ENCODE measurements at regions not wholly inside any gene's neighbourhood (a gene's known extent, or its start where the extent isn't known, plus 50 kb on each side); places are given as distances from the start of the nearest gene placed in this dataset.

- no peak overlapping the region for H3K27ac ChIP-seq (ENCODE audit: low read depth, low read length)
- H3K27me3 ChIP-seq (ENCODE audit: insufficient read depth, low read length), result no peaks in the 10 kb centered on the region
- no peak overlapping the region for H3K4ac ChIP-seq (ENCODE audit: low read depth, low read length)
- H3K4me1 ChIP-seq (ENCODE audit: control insufficient read depth in 1 of 2, insufficient read depth in 2 of 2, low read length in 2 of 2), result peaks cover 0 to 4% of the 10 kb centered on the region in 2 experiments
- no peak overlapping the region for H2BK120ac ChIP-seq (ENCODE audit: insufficient read depth, low read length, poor library complexity)
- WGBS (ENCODE audit: extremely low coverage, insufficient coverage, insufficient read length), result no CpG with 5 or more reads among the region's 6 CpGs
- H3K18ac ChIP-seq (ENCODE audit: low read length), result no peak overlapping the region
- no peak for DNase-seq
- H4K91ac ChIP-seq (ENCODE audit: low read depth, low read length), result no peak overlapping the region
- H4K8ac ChIP-seq (ENCODE audit: low read depth, low read length), result no peak overlapping the region
- no peak overlapping the region for H3K9ac ChIP-seq (ENCODE audit: low read length)
- no peak overlapping the region for H2AFZ ChIP-seq (ENCODE audit: insufficient read depth, low read length, poor library complexity)
- H3K9me3 ChIP-seq (ENCODE audit: insufficient read depth, low read depth, low read length), result peaks cover 5% of the 10 kb centered on the region
- H3K79me2 ChIP-seq (ENCODE audit: control insufficient read depth, insufficient read depth, low read length, poor library complexity), result no peaks in the 10 kb centered on the region
- H3K4me2 ChIP-seq (ENCODE audit: low read length), result no peak overlapping the region
- H2AK5ac ChIP-seq (ENCODE audit: low read length), result no peak overlapping the region
- no peak overlapping the region for H2BK5ac ChIP-seq (ENCODE audit: low read depth, low read length, poor library complexity)
- H4K12ac ChIP-seq (ENCODE audit: low read depth, low read length), result no peak overlapping the region
- no peak overlapping the region for H3K4me3 ChIP-seq (ENCODE audit: low read depth, low read length)
- H3K23ac ChIP-seq (ENCODE audit: low read length), result no peak overlapping the region
- no peaks in the 10 kb centered on the region for H3K36me3 ChIP-seq (ENCODE audit: control insufficient read depth in 1 of 2, insufficient read depth in 2 of 2, low read length in 2 of 2)
- no peak overlapping the region for H2BK12ac ChIP-seq (ENCODE audit: low read length)
- no peak overlapping the region for H3K14ac ChIP-seq (ENCODE audit: low read length)
- H3K79me1 ChIP-seq (ENCODE audit: low read length), result no peaks in the 10 kb centered on the region
Observed at GRCh38 chr12:93242154-93242972, 135.4 kb upstream of the NUDT4 start.

- no peak overlapping the region for H3K18ac ChIP-seq (ENCODE audit: low read length)
- H2AK5ac ChIP-seq (ENCODE audit: low read length), result no peak overlapping the region
- H3K4me2 ChIP-seq (ENCODE audit: low read length), result no peak overlapping the region
- H3K14ac ChIP-seq (ENCODE audit: low read length), result no peak overlapping the region
- H3K79me2 ChIP-seq (ENCODE audit: control insufficient read depth, insufficient read depth, low read length, poor library complexity), result no peaks in the 10 kb centered on the region
- H4K8ac ChIP-seq (ENCODE audit: low read depth, low read length), result no peak overlapping the region
- no peak for DNase-seq
- H3K36me3 ChIP-seq (ENCODE audit: control insufficient read depth in 1 of 2, insufficient read depth in 2 of 2, low read length in 2 of 2), result no peaks in the 10 kb centered on the region
- H3K23ac ChIP-seq (ENCODE audit: low read length), result no peak overlapping the region
- H3K27ac ChIP-seq (ENCODE audit: low read depth, low read length), result no peak overlapping the region
- H2BK12ac ChIP-seq (ENCODE audit: low read length), result no peak overlapping the region
- H3K9me3 ChIP-seq (ENCODE audit: insufficient read depth, low read depth, low read length), result peaks cover 2% of the 10 kb centered on the region
- H2BK5ac ChIP-seq (ENCODE audit: low read depth, low read length, poor library complexity), result no peak overlapping the region
- H4K91ac ChIP-seq (ENCODE audit: low read depth, low read length), result no peak overlapping the region
- H3K4me3 ChIP-seq (ENCODE audit: low read depth, low read length), result no peak overlapping the region
- H2AFZ ChIP-seq (ENCODE audit: insufficient read depth, low read length, poor library complexity), result no peak overlapping the region
- peaks cover 0 to 4% of the 10 kb centered on the region in 2 experiments for H3K4me1 ChIP-seq (ENCODE audit: control insufficient read depth in 1 of 2, insufficient read depth in 2 of 2, low read length in 2 of 2)
- H2BK120ac ChIP-seq (ENCODE audit: insufficient read depth, low read length, poor library complexity), result no peak overlapping the region
- H3K9ac ChIP-seq (ENCODE audit: low read length), result no peak overlapping the region
- no CpG with 5 or more reads among the region's 3 CpGs for WGBS (ENCODE audit: extremely low coverage, insufficient coverage, insufficient read length)
- no peak overlapping the region for H4K12ac ChIP-seq (ENCODE audit: low read depth, low read length)
- H3K4ac ChIP-seq (ENCODE audit: low read depth, low read length), result no peak overlapping the region
- no peaks in the 10 kb centered on the region for H3K27me3 ChIP-seq (ENCODE audit: insufficient read depth, low read length)
- H3K79me1 ChIP-seq (ENCODE audit: low read length), result no peaks in the 10 kb centered on the region
Observed at GRCh38 chr12:93243382-93243688, 134.4 kb upstream of the NUDT4 start.

- H4K8ac ChIP-seq (ENCODE audit: low read depth, low read length), result no peak overlapping the region
- H2BK12ac ChIP-seq (ENCODE audit: low read length), result no peak overlapping the region
- H3K23ac ChIP-seq (ENCODE audit: low read length), result no peak overlapping the region
- no peak overlapping the region for H3K27ac ChIP-seq (ENCODE audit: low read depth, low read length)
- no peaks in the 10 kb centered on the region for H3K36me3 ChIP-seq (ENCODE audit: control insufficient read depth in 1 of 2, insufficient read depth in 2 of 2, low read length in 2 of 2)
- no peak overlapping the region for H2BK5ac ChIP-seq (ENCODE audit: low read depth, low read length, poor library complexity)
- H3K27me3 ChIP-seq (ENCODE audit: insufficient read depth, low read length), result no peaks in the 10 kb centered on the region
- no peak overlapping the region for H2BK120ac ChIP-seq (ENCODE audit: insufficient read depth, low read length, poor library complexity)
- H4K12ac ChIP-seq (ENCODE audit: low read depth, low read length), result no peak overlapping the region
- no peak overlapping the region for H3K4me2 ChIP-seq (ENCODE audit: low read length)
- no peak overlapping the region for H3K4me3 ChIP-seq (ENCODE audit: low read depth, low read length)
- H3K79me2 ChIP-seq (ENCODE audit: control insufficient read depth, insufficient read depth, low read length, poor library complexity), result no peaks in the 10 kb centered on the region
- H3K4me1 ChIP-seq (ENCODE audit: control insufficient read depth in 1 of 2, insufficient read depth in 2 of 2, low read length in 2 of 2), result peaks cover 0 to 4% of the 10 kb centered on the region in 2 experiments
- H3K9ac ChIP-seq (ENCODE audit: low read length), result no peak overlapping the region
- no peak overlapping the region for H4K91ac ChIP-seq (ENCODE audit: low read depth, low read length)
- no CpG with 5 or more reads among the region's 4 CpGs for WGBS (ENCODE audit: extremely low coverage, insufficient coverage, insufficient read length)
- no peak overlapping the region for H3K14ac ChIP-seq (ENCODE audit: low read length)
- peaks cover 2% of the 10 kb centered on the region for H3K9me3 ChIP-seq (ENCODE audit: insufficient read depth, low read depth, low read length)
- no peak overlapping the region for H2AK5ac ChIP-seq (ENCODE audit: low read length)
- H3K4ac ChIP-seq (ENCODE audit: low read depth, low read length), result no peak overlapping the region
- DNase-seq, result peak; percentile 50 to 87
- no peaks in the 10 kb centered on the region for H3K79me1 ChIP-seq (ENCODE audit: low read length)
- H3K18ac ChIP-seq (ENCODE audit: low read length), result no peak overlapping the region
- no peak overlapping the region for H2AFZ ChIP-seq (ENCODE audit: insufficient read depth, low read length, poor library complexity)
Observed at GRCh38 chr12:93243689-93244513, 133.8 kb upstream of the NUDT4 start.

DNA sequence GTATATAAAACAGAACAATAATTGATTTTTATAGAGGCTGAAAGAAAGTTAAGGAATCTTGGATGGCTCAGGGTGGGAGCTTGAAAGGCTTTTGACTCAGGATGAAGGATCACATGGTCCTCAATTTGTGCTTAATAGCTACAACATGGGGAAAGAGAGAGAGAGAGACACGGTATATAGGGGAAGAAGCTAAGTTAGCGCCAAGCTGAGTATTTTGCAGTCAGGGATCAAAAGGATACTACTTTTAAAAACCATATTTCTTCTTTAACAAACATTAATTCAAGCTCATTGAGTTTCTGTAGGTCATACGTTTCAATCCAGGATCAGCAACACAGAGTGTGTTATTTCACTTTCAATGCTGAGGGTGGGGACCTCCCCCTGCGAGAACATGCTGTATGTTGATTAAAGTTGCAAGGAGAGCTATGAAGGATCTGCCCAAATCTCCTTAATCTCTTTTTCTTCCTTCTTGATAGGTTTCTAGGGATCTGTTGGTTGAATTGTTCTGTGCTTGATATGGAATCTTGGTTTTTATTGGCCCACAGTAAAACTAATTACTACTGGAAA, 133.1 kb upstream of the NUDT4 start:
- Histone ChIP-seq H3K4me3 (ENCODE audit: low read depth, low read length) (no peak overlapping the region), H3K9ac (ENCODE audit: low read length) (no peak overlapping the region), H3K27ac (ENCODE audit: low read depth, low read length) (no peak overlapping the region), H2BK120ac (ENCODE audit: insufficient read depth, low read length, poor library complexity) (no peak overlapping the region), H3K9me3 (ENCODE audit: insufficient read depth, low read depth, low read length) (peaks cover 2% of the 10 kb centered on the region), H3K4ac (ENCODE audit: low read depth, low read length) (no peak overlapping the region), H3K4me2 (ENCODE audit: low read length) (no peak overlapping the region), H3K18ac (ENCODE audit: low read length) (no peak overlapping the region), H2BK12ac (ENCODE audit: low read length) (no peak overlapping the region), H2AK5ac (ENCODE audit: low read length) (no peak overlapping the region), H4K91ac (ENCODE audit: low read depth, low read length) (no peak overlapping the region), H3K14ac (ENCODE audit: low read length) (no peak overlapping the region), H4K12ac (ENCODE audit: low read depth, low read length) (no peak overlapping the region), H3K36me3 (ENCODE audit: control insufficient read depth in 1 of 2, insufficient read depth in 2 of 2, low read length in 2 of 2) (no peaks in the 10 kb centered on the region), H2BK5ac (ENCODE audit: low read depth, low read length, poor library complexity) (no peak overlapping the region), H3K79me2 (ENCODE audit: control insufficient read depth, insufficient read depth, low read length, poor library complexity) (no peaks in the 10 kb centered on the region), H3K23ac (ENCODE audit: low read length) (no peak overlapping the region), H4K8ac (ENCODE audit: low read depth, low read length) (no peak overlapping the region), H3K27me3 (ENCODE audit: insufficient read depth, low read length) (no peaks in the 10 kb centered on the region), H2AFZ (ENCODE audit: insufficient read depth, low read length, poor library complexity) (no peak overlapping the region), H3K4me1 (ENCODE audit: control insufficient read depth in 1 of 2, insufficient read depth in 2 of 2, low read length in 2 of 2) (peaks cover 0 to 4% of the 10 kb centered on the region in 2 experiments), H3K79me1 (ENCODE audit: low read length) (no peaks in the 10 kb centered on the region)
- DNase-seq, result no peak
- WGBS (ENCODE audit: extremely low coverage, insufficient coverage, insufficient read length), result no CpG with 5 or more reads among the region's 4 CpGs
